ENCODE measurements at regions not wholly inside any gene's neighbourhood (a gene's known extent, or its start where the extent isn't known, plus 50 kb on each side); places are given as distances from the start of the nearest gene placed in this dataset.
"Not testable (repeated sequence)": the region's sequence is repeated elsewhere in the genome, so short reads cannot be mapped to it uniquely, and the experiment has no call there.

DNA sequence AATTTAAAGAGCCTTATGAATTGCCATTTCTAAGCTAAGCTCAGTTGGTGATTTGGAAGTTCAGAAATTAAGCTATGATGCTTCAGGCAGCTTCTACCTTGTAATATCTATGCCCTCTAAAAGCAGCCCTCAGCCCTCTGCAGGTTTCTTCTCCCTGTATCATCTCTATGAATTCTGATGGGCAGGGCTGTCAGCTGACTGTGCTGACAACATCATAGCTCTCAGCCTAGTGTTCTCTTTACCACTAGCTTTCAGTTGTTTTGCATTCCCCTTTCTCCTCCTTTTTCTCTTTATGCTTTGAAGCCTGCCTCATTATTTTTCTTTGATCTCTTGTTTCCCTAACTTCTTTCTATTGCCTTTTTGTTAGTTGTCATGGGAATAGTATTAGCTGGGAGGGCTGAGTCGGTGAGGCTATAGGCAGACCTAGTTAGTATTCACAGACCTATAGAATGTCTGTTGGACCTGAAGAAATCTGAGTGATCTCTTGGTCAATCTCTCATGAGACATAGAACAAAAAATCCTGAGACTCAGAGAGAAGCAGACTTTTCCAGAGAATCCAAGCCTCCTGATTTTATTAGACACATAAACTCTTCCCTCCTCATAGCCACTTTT, 535.4 kb downstream of the RAB38 start:
- DNase-seq (ENCODE audit: low read depth in 2 of 2): no peak

GRCh38 chr11:87635001-87635400, 540.2 kb downstream of the RAB38 start:
- DNase-seq (ENCODE audit: low read depth in 2 of 2): no peak

GRCh38 chr11:87634331-87634730, 540.9 kb downstream of the RAB38 start:
- DNase-seq (ENCODE audit: low read depth in 2 of 2): no peak

GRCh38 chr11:87628957-87629356, 546.3 kb downstream of the RAB38 start:
- no peak for DNase-seq (ENCODE audit: low read depth in 2 of 2)

- DNase-seq (ENCODE audit: low read depth in 2 of 2): no peak
These were observed 547.1 kb downstream of the RAB38 start for GRCh38 chr11:87628026-87628580.

DNA sequence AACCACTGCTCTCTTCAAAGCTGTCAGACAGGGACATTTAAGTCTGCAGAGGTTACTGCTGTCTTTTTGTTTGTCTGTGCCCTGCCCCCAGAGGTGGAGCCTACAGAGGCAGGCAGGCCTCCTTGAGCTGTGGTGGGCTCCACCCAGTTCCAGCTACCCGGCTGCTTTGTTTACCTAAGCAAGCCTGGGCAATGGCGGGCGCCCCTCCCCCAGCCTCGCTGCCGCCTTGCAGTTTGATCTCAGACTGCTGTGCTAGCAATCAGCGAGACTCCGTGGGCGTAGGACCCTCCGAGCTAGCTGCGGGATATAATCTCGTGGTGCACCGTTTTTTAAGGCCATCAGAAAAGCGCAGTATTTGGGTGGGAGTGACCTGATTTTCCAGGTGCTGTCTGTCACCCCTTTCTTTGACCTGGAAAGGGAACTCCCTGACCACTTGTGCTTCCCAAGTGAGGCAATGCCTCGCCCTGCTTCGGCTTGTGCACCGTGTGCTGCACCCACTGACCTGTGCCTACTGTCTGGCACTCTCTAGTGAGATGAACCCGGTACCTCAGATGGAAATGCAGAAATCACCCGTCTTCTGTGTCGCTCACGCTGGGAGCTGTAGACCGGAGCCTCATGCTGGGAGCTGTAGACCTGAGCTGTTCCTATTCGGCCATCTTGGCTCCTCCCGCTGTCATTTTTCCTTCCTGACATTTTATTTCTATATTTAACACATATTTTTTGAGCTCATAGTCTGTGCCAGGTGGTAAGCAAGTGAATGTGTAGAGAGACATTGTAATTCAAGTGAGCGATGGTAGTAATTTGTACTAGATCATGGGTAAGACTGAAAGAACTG, 551.5 kb downstream of the RAB38 start:
- not testable (repeated sequence) for DNase-seq (ENCODE audit: low read depth in 2 of 2)

DNA sequence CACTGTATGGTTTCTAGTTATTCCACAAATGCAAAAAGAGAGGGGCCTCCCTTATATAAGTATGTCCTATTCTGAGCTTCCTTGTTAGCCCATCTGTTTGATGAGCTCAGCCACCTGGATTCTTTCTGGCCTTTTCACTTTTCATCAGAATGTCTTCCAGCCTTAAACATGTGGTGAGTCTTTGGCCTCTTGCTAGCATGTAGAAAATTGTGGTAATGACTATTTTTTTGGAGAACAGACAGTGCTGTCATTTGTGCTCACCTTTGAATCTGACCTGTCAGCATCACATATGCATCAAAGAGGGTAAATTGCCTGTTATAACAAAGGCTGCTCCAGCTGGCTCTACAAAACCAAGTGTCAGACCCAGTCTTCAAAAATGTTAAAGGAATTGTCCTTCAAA, 558.7 kb downstream of the RAB38 start:
- no peak for DNase-seq (ENCODE audit: low read depth in 2 of 2)

DNA sequence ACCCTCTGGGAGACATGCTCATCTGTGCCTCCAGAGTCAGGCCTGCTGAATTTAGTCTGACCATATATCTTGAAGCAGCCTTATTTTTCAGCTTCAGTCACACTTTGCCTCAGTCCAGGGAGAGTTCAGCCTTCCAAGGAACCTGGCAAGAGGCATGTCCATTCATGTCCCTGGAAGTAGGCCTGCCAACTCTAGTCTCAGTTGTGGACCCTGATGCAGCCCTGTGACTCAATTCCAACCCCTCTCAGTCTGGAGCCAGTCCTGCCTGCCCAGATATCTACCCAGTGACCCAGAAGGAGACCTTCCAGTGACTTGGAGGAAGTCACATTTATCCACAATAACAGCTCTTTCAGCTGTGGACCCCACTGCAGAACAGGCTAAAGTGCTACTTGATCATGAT, 566.6 kb downstream of the TMEM135 start:
- no peak for DNase-seq (ENCODE audit: low read depth in 2 of 2)

- DNase-seq (ENCODE audit: low read depth in 2 of 2): no peak
These were observed 566.2 kb downstream of the TMEM135 start for GRCh38 chr11:87603887-87604286.

GRCh38 chr11:87602776-87603175, 565.0 kb downstream of the TMEM135 start:
- DNase-seq (ENCODE audit: low read depth in 2 of 2): no peak

DNA sequence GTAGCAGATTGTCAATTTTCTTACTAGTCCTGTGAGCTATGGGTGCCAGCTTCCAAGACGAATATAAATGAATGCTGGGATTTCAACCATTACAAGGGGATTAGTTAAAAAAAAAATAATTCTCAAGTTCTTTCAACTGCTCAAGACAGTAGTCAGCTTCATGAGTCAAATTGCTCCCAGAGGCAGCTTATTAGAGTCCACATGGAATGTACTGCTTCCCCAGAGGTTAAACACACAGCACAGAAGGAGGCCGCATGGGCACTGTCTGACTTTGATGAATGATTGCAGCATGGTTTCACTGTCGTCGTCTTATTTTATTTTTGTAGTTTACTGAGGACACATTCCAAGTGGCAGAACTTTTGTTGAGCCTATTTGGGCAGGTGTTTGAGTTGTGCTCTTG, 563.2 kb downstream of the TMEM135 start:
- DNase-seq (ENCODE audit: low read depth in 2 of 2): no peak

GRCh38 chr11:87597725-87598124, 560.0 kb downstream of the TMEM135 start:
- DNase-seq (ENCODE audit: low read depth in 2 of 2): no peak

- DNase-seq (ENCODE audit: low read depth in 2 of 2): no peak
These were observed 558.4 kb downstream of the TMEM135 start for GRCh38 chr11:87596176-87596575.

- no peak for DNase-seq (ENCODE audit: low read depth in 2 of 2)
These were observed 551.3 kb downstream of the TMEM135 start for GRCh38 chr11:87589082-87589481.

GRCh38 chr11:87585613-87586012, 547.9 kb downstream of the TMEM135 start:
- not testable (repeated sequence) for DNase-seq (ENCODE audit: low read depth in 2 of 2)

DNA sequence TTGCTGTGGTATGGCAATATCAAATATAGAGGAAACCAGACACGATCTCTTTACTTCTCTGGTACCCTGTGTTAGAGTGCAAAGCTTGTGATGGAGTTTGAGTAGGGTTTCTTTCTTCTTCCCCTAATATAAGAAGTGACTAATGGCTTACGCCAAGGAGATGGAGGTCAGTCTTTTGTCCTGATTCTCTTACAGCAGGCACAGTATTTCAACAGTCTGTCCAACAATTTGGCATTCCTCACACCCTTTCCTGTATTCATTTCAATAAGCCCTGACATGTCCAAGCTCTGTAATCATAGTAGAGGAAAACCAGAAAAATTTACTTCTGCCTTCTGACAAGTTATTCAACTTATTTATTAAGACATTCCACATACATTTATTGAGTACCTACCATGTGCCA, 546.2 kb downstream of the TMEM135 start:
- no peak for DNase-seq (ENCODE audit: low read depth in 2 of 2)

GRCh38 chr11:87575088-87575487, 537.4 kb downstream of the TMEM135 start:
- DNase-seq (ENCODE audit: low read depth in 2 of 2): no peak

- no peak for DNase-seq (ENCODE audit: low read depth in 2 of 2)
These were observed 536.5 kb downstream of the TMEM135 start for GRCh38 chr11:87574193-87574592.

DNA sequence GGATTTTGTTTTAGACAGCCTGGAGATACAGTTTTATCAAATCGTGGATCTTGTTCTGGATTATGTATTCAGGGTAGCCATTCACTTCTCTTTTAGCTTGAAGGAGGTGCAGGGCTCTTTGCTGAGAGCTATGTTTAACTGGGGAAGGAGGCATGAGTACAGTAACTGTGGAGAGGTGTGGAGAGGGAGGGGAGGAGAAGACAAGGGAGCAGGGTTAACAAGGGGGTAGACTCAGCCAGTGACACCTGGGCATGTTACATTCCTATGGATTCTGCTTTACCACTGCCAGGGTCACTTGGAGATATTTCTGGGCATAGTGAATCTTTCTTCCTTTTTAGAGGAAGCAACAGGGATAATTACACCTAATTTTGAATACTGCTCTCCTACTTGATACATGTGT, 536.0 kb downstream of the TMEM135 start:
- no peak for DNase-seq (ENCODE audit: low read depth in 2 of 2)

GRCh38 chr11:87572881-87573280, 535.1 kb downstream of the TMEM135 start:
- no peak for DNase-seq (ENCODE audit: low read depth in 2 of 2)

DNA sequence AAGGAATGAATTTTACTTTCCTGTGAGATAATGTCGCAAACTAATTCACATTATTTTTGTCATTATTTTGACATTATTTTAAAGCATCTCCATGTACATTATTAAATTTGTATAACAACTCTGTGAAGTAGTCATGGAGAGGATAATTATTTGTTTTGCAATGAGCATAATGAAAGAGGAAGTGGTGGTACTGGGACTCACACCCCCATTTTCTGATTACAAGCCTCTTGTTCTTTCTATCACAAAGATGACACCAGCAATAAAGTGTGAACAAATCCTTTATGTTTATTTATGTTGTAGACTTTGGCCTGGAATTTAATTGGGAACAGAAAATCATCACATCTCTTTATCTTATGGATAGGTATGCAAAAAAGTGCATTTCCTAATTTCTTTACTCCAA, 522.6 kb downstream of the TMEM135 start:
- no peak for DNase-seq (ENCODE audit: low read depth in 2 of 2)

GRCh38 chr11:87559852-87560251, 522.1 kb downstream of the TMEM135 start:
- DNase-seq (ENCODE audit: low read depth in 2 of 2): not testable (repeated sequence)

- no peak for DNase-seq (ENCODE audit: low read depth in 2 of 2)
These were observed 517.4 kb downstream of the TMEM135 start for GRCh38 chr11:87555101-87555500.

All from stimulated activated CD4-positive, alpha-beta T cell treated with anti-CD3 and anti-CD28 coated beads, Interleukin-1b, Interleukin-23, amount 100 ng/mL, for 4 hours (primary cell).